CD4-positive, alpha-beta T cell (primary cell): ENCODE measurements at regions not wholly inside any gene's neighbourhood (a gene's known extent, or its start where the extent isn't known, plus 50 kb on each side); places are given as distances from the start of the nearest gene placed in this dataset.

ENCODE experiments used
- ATAC-seq: fragments of 200-7000 bp; cut with Tn5 transposase; one replicate; pipeline ENCODE4 v1.10.0; 2022; ENCODE audit warnings: mild to moderate bottlenecking; ENCODE audit not compliant: poor library complexity
- CTCF ChIA-PET: fragments of 350-600 bp; sonication (Branson Sonifier 250); formaldehyde crosslinking; loops from one replicate; lab custom pipeline; 2021; ENCODE audit warnings: antibody characterized with exemption, inconsistent platforms; lab: Charles Lee
- POLR2A ChIA-PET: fragments of 350-600 bp; sonication (Branson Sonifier 250); formaldehyde crosslinking; loops from one replicate; lab custom pipeline; 2021; ENCODE audit warnings: antibody characterized with exemption, inconsistent platforms; lab: Charles Lee
- DNase-seq, 14 experiments: peaks; one replicate each; pipeline ENCODE4 v3.0.0-alpha.2; 2013 to 2020; ENCODE audit warnings: mixed read lengths in 2 of 14
- H3K27ac ChIP-seq, 2 donors: one replicate each; pipeline versions ENCODE4 v1.5.1 to v1.7.0; 2013; ENCODE audit warnings: low read length in 2 of 2, low read depth in 1 of 2, mild to moderate bottlenecking in 1 of 2
- H3K27me3 ChIP-seq, 2 experiments: 1 replicate in 1 of 2; 2 replicates in 1 of 2; pipeline versions ENCODE4 v1.6.1 to v1.7.0; 2013; ENCODE audit warnings: low read length in 2 of 2, control low read depth in 1 of 2, mild to moderate bottlenecking in 1 of 2, moderate library complexity in 1 of 2; ENCODE audit not compliant: insufficient read depth in 2 of 2, control insufficient read depth in 1 of 2
- H3K36me3 ChIP-seq: one replicate; pipeline ENCODE4 v1.6.1; 2013; ENCODE audit warnings: low read length, control low read depth; ENCODE audit not compliant: insufficient read depth
- H3K4me1 ChIP-seq: one replicate; pipeline ENCODE4 v1.6.1; 2013; ENCODE audit warnings: low read length, control low read depth; ENCODE audit not compliant: insufficient read depth
- H3K4me3 ChIP-seq: one replicate; pipeline ENCODE4 v1.5.1; 2013; ENCODE audit warnings: mild to moderate bottlenecking, low read length, moderate library complexity
- H3K9me3 ChIP-seq, 2 experiments: 1 replicate in 1 of 2; 2 replicates in 1 of 2; pipeline versions ENCODE4 v1.6.1 to v1.7.0; 2013; ENCODE audit warnings: low read length in 2 of 2, mild to moderate bottlenecking in 2 of 2, control low read depth in 1 of 2, moderate library complexity in 1 of 2; ENCODE audit not compliant: control insufficient read depth in 1 of 2, insufficient read depth in 1 of 2
- H3K27ac Mint-ChIP-seq: one replicate; pipeline ENCODE4 v1.8.0; 2020; ENCODE audit warnings: mixed read lengths
- H3K27me3 Mint-ChIP-seq: one replicate; pipeline ENCODE4 v1.8.0; 2021; ENCODE audit warnings: mixed read lengths
- H3K36me3 Mint-ChIP-seq: one replicate; pipeline ENCODE4 v1.8.0; 2021; ENCODE audit warnings: low read depth, mixed read lengths
- H3K4me1 Mint-ChIP-seq: one replicate; pipeline ENCODE4 v1.8.0; 2021; ENCODE audit warnings: low read depth, mixed read lengths
- H3K4me3 Mint-ChIP-seq: one replicate; pipeline ENCODE4 v1.8.0; 2020; ENCODE audit warnings: mild to moderate bottlenecking, mixed read lengths
- H3K9me3 Mint-ChIP-seq: one replicate; pipeline ENCODE4 v1.8.0; 2020; ENCODE audit warnings: mixed read lengths
- CTCF ChIP-seq: fragments of 200-600 bp; IDR thresholded peaks from one replicate; pipeline ENCODE4 v1.8.0; 2022; ENCODE audit warnings: antibody characterized with exemption, mild to moderate bottlenecking
- intact Hi-C, 2 experiments: fragments of 100-400 bp; cut with DNase I in 1 of 2; cut with micrococcal nuclease in 1 of 2; formaldehyde crosslinking; loops; one replicate each; pipeline versions ENCODE4 v1.15.1 to v1.9.0; 2023 to 2025; cut with DNase I, micrococcal nuclease

GRCh38 chr6:1178590-1178989, 133.3 kb upstream of the FOXQ1 start:
- Mint-ChIP-seq H3K27me3 (peaks cover 26% of the 10 kb centered on the region), H3K36me3 (no peaks in the 10 kb centered on the region), H3K4me1 (no peaks in the 10 kb centered on the region), H3K4me3 (no peak overlapping the region), H3K27ac (no peak overlapping the region), H3K9me3 (no peaks in the 10 kb centered on the region)
- H3K27ac ChIP-seq = no peak overlapping the region
- H3K27me3 ChIP-seq = peaks cover 7 to 12% of the 10 kb centered on the region in 2 experiments
- H3K9me3 ChIP-seq = no peaks in the 10 kb centered on the region
- ChIA-PET CTCF (no interaction called here), POLR2A (no interaction called here)
- no peak for DNase-seq
- ATAC-seq = no peak
- TF ChIP-seq CTCF = no peak
- no peaks in the 10 kb centered on the region for H3K4me1 ChIP-seq
- intact Hi-C loops = no loop called here
- H3K36me3 ChIP-seq = no peaks in the 10 kb centered on the region
- no peak overlapping the region for H3K4me3 ChIP-seq

DNA sequence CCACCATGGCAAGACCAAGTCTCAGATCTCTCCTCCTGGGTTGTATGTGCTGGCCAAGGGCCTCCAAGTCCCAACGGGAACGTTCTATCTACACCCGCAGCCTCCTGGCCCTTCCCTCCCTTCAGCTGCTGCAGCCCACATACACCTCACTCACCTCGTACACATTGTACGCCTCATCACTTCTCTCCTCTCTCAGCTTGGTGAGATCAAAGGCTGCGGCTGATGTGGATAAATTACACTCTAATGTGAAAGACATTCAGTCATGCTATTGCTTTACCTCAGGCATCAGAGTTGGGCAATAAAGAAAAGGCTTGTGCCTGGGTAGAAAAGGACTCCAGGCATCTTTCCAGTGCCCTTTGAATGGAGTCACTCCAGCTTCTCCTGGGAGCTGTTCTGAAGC, 135.3 kb upstream of the FOXQ1 start:
- ATAC-seq (no peak), DNase-seq (no peak)
- TF ChIP-seq CTCF = no peak
- H3K4me3 ChIP-seq = no peak overlapping the region
- Mint-ChIP-seq H3K9me3 (no peaks in the 10 kb centered on the region), H3K36me3 (no peaks in the 10 kb centered on the region), H3K4me3 (no peak overlapping the region), H3K27me3 (peaks cover 26% of the 10 kb centered on the region), H3K4me1 (no peaks in the 10 kb centered on the region), H3K27ac (no peak overlapping the region)
- H3K27ac ChIP-seq = no peak overlapping the region
- POLR2A ChIA-PET = no interaction called here
- H3K9me3 ChIP-seq = no peaks in the 10 kb centered on the region
- no peaks in the 10 kb centered on the region for H3K4me1 ChIP-seq
- H3K27me3 ChIP-seq = peaks cover 3 to 12% of the 10 kb centered on the region in 2 experiments
- CTCF ChIA-PET = no interaction called here
- H3K36me3 ChIP-seq = no peaks in the 10 kb centered on the region
- intact Hi-C loops = no loop called here

- Mint-ChIP-seq H3K36me3 (no peaks in the 10 kb centered on the region), H3K9me3 (no peaks in the 10 kb centered on the region), H3K27me3 (peaks cover 22% of the 10 kb centered on the region), H3K4me1 (no peaks in the 10 kb centered on the region), H3K4me3 (no peak overlapping the region), H3K27ac (no peak overlapping the region)
- intact Hi-C loops = no loop called here
- DNase-seq (no peak), ATAC-seq (no peak)
- no peaks in the 10 kb centered on the region for H3K4me1 ChIP-seq
- no peak overlapping the region for H3K4me3 ChIP-seq
- no peaks in the 10 kb centered on the region for H3K36me3 ChIP-seq
- TF ChIP-seq CTCF = no peak
- ChIA-PET POLR2A (no interaction called here), CTCF (no interaction called here)
- H3K27me3 ChIP-seq = peaks cover 3 to 12% of the 10 kb centered on the region in 2 experiments
- no peak overlapping the region for H3K27ac ChIP-seq
- H3K9me3 ChIP-seq = no peaks in the 10 kb centered on the region
These were observed 136.0 kb upstream of the FOXQ1 start for GRCh38 chr6:1175877-1176276.
